GM23338 (cell line): ENCODE measurements at regions not wholly inside any gene's neighbourhood (a gene's known extent, or its start where the extent isn't known, plus 50 kb on each side); places are given as distances from the start of the nearest gene placed in this dataset.

Experiments
- CREB1 ChIP-seq: fragments of 250-450 bp; sonication (Bioruptor Pico); IDR thresholded peaks from 2 replicates; pipeline ENCODE4 v1.5.0; 2020; ENCODE audit warnings: low read depth, mild to moderate bottlenecking, moderate library complexity
- CTCF ChIP-seq, 2 experiments: fragments of 200-600 bp in 1 of 2; sonication (generic) in 1 of 2; conservative IDR thresholded peaks; 2 replicates each; pipeline versions ENCODE4 v1.5.1 to v1.6.1; 2016 to 2017; ENCODE audit warnings: antibody characterized with exemption in 2 of 2, low read depth in 2 of 2, mild to moderate bottlenecking in 2 of 2, moderate library complexity in 1 of 2
- ETS1 ChIP-seq: IDR thresholded peaks from 2 replicates; pipeline ENCODE4 v1.6.1; 2016; ENCODE audit warnings: antibody characterized with exemption
- EZH2 ChIP-seq: fragments of 200-600 bp; sonication (generic); IDR thresholded peaks from one replicate; pipeline ENCODE4 v1.8.0; 2017; ENCODE audit warnings: antibody characterized with exemption, mild to moderate bottlenecking, low read depth; ENCODE audit not compliant: unreplicated experiment
- EZH2phosphoT487 ChIP-seq: fragments of 200-600 bp; sonication (generic); IDR thresholded peaks from one replicate; pipeline ENCODE4 v1.8.1; 2018; ENCODE audit warnings: antibody characterized with exemption; ENCODE audit not compliant: unreplicated experiment
- JUNB ChIP-seq: IDR thresholded peaks from one replicate; pipeline ENCODE4 v1.6.1; 2016; ENCODE audit warnings: antibody characterized with exemption; ENCODE audit not compliant: unreplicated experiment
- NANOG ChIP-seq: IDR thresholded peaks from 2 replicates; pipeline ENCODE4 v1.6.1; 2016; ENCODE audit warnings: antibody characterized with exemption, borderline replicate concordance
- POLR2AphosphoS5 ChIP-seq: IDR thresholded peaks from 2 replicates; pipeline ENCODE4 v1.6.1; 2016; ENCODE audit warnings: antibody characterized with exemption, low read depth
- REST ChIP-seq: IDR thresholded peaks from one replicate; pipeline ENCODE4 v1.6.1; 2018; ENCODE audit warnings: antibody characterized with exemption; ENCODE audit not compliant: unreplicated experiment
- ZNF114 ChIP-seq: fragments of 250-450 bp; sonication (Bioruptor Pico); IDR thresholded peaks from 2 replicates; pipeline ENCODE4 v1.5.0; 2020; ENCODE audit warnings: mild to moderate bottlenecking, moderate library complexity
- ZNF331 ChIP-seq: fragments of 250-450 bp; sonication (Bioruptor Pico); IDR thresholded peaks from 2 replicates; pipeline ENCODE4 v1.5.0; 2020; ENCODE audit warnings: low read depth, mild to moderate bottlenecking, moderate library complexity

- TF ChIP-seq CTCF (conservative IDR thresholded peaks at IDR 0.05; ENCODE audit: low read depth in 2 of 2) = no peak
- no peak for TF ChIP-seq ZNF331 (CRISPR knock-in tag)
- no peak for TF ChIP-seq POLR2AphosphoS5
- no peak for TF ChIP-seq ETS1
- no peak for TF ChIP-seq JUNB
- TF ChIP-seq EZH2 = no peak
- no peak for TF ChIP-seq REST
- no peak for TF ChIP-seq ZNF114 (CRISPR knock-in tag)
- TF ChIP-seq EZH2phosphoT487 = no peak
- TF ChIP-seq NANOG = no peak
- TF ChIP-seq CREB1 = no peak
Observed at GRCh38 chr6:5923840-5924239, 82.9 kb downstream of the NRN1 start.
